ENCODE measurements at regions not wholly inside any gene's neighbourhood (a gene's known extent, or its start where the extent isn't known, plus 50 kb on each side); places are given as distances from the start of the nearest gene placed in this dataset.

GRCh38 chr2:234863043-234863934 lies 88.5 kb upstream of the SH3BP4 start:
- TF ChIP-seq CTCF (IDR thresholded peaks at IDR 0.05) (no peak), EP300 (IDR thresholded peaks at IDR 0.05) (no peak), POLR2AphosphoS5 (IDR thresholded peaks at IDR 0.05) (peak in 1 of 2 donors; percentile 13), POLR2A (IDR thresholded peaks at IDR 0.05; ENCODE audit: low read depth) (no peak)

Data from esophagus muscularis mucosa (tissue), 4 donors.